NCI-H510A treated with DMSO at 0.1 percent for 48 hours (cell line): ENCODE measurements at regions not wholly inside any gene's neighbourhood (a gene's known extent, or its start where the extent isn't known, plus 50 kb on each side); places are given as distances from the start of the nearest gene placed in this dataset.

Experiments used
- DNase-seq: peaks from one replicate; lab custom pipeline; 2025; lab: John Stamatoyannopoulos, UW

DNA sequence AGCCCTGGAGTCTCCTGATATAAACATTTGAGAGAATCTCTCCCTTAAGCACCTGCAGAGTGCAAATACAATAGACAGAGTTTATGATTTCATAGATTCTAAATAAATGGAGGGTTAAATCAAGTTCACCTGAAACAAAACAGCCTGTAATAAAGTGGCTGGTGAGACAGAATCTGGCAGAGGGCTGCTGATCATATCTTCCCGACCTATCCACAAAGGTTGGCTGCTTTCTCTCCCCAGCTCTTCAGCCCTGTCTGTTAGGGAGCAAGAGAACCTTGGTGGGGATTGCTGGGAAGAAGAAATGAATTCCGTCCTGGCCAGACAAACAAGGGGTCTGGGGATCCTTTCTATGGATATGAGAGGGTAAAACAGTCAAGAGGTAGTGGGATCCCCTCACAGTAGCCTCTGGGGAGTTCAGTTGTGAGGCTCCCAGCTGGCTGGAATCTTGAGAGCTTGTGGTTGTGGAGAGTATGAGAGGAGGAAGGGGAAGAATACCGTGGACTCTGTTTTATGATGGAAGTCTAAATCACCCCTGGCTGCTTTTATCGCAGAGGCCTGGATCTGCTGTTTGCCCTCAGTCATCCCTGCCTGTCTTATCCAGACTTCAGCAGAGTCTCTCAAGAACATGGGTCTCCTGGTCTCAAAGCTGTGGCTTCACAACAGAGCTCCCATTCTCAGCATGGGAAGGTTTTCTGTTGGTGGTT is 451.3 kb downstream of the NTRK3 start:
- no peak for DNase-seq

DNA sequence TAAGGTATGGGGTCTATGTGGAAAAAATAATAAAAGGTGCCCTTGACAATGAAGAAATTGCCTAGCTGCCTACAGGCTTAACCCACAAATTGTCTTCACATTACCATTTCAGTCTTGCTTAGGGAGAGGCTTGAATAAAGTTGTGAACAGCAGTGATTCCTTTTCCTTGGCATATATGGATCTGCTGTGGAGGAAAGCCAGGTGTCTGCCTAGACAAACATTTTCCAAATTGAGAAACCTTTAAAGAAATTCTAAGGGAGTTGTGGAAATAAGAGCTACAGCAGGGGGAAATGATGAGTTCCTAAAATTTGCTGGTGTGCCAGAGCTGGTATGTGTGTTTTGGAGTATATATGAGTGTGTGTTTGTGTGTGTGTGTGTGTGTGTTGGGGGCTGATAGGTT is 452.1 kb downstream of the NTRK3 start:
- DNase-seq = no peak

DNA sequence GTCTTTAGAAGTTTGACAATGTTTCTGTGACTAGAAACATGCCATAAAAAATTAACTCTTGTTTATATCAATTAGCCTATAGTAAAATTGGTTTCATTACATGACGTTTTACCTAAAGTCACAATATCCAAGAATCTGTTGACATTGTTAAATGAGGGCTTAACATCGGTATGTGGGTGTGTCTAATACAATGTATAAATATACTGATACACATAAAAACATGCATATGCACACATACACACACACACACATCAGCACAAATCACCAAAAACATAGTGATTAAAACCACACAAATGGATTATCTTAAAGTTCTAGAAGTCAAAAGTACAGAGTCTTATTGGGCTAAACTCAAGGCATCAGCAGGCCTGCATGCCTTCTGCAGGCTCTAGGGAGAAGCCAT is 456.7 kb downstream of the NTRK3 start:
- no peak for DNase-seq

DNA sequence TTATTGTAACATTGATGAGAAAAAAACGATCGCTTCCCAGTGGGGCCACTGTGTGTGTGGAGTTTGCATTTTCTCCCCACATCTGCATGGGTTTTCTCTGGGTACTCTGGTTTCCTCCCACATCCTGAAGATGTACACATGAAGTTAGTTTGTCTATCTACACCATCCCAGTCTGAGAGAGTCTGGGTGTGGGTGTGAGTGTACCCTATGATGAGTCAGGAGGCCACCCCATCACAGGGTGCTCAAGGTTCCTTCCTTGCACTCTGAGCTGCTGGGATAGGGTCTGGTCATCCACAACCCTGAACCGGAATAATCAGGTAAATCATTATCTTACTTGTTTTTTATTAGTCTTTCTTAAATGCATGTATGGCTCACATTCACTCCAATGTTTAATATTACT is 457.1 kb downstream of the NTRK3 start:
- no peak for DNase-seq

DNA sequence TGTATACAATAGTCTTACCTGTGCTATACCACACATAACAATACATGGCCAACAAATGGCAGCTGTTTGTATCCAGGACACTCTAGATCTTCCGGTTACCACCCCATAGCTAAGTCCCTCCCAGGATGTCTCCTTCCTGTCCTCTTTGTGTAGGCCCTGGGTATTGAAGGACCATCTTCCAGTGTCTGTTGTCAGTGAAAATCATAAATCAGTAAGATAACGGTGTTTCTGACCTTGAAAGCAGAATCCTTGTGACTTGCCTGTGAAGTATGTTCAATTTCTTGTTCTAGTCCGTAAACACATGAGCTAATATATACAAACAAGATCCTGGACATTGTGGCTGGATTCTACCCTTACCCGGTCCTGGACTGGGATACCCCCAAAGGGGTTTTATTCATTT is 462.8 kb downstream of the NTRK3 start:
- DNase-seq = no peak

DNA sequence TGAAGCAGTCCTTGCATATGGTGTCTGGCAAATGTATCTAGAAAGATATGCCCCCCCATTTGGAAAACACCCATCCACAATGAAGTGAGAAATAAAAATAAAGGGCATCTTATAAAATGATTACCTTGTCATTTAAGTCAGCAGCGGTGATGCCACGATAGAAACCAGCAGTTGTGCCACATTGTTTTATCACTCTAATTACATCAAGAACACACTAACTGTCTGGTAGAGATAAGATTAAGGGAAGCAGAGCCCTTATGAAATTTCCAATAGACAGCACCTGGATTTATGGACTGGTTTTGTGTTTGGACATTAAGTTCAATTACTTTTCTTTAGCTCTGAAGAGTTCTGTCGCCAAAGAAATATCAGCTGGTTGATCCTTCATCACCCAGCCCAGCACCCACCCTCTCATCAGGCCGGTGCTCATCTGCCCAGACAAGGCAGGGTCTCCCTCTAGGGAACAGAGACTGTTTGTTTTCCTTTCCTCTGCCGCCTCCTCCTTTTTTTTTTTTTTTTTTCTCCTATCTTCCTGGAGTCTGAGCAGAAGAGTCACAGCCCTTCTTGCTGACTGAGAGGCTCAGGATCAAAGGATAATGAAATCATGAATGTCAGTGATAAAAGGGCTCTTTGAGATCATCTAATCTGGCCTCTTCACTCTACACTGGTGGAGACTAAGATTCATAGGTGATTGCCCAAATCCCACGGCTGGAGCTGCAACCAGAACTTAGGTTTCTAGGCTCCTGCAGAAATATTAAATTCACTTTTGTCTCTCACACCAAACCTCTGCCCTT is 464.1 kb downstream of the NTRK3 start:
- no peak for DNase-seq

DNA sequence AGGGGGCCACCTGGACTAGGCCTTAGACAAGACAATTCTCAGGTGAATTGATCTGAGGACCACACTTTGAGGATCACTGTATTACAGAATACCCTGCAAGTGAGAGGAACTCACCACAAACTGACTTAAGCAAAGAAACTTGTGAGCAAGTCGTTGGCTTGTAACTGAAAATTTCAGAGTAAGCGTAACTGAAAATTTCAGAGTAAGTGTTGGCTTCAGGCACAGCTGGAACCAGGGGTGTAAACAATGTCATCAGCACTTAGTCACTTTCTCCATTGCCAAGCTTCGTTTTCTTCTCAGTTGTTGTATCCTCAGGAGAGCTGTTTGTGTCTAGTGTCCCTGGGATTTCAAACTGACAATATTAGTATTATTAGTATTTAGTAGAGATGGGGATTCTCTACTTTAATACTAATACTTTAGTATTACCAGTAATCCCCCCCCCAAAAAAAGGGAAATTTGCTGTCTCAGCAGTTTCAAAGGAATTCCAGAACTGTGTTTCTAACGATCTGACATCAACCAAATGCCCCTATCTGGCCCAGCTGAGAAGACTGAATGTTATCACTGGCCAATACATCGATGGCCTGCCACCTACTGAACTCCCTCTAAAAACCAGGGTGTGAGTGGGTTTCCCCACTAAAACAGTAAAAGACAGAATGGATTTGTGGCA is 474.4 kb downstream of the NTRK3 start:
- DNase-seq = no peak

DNA sequence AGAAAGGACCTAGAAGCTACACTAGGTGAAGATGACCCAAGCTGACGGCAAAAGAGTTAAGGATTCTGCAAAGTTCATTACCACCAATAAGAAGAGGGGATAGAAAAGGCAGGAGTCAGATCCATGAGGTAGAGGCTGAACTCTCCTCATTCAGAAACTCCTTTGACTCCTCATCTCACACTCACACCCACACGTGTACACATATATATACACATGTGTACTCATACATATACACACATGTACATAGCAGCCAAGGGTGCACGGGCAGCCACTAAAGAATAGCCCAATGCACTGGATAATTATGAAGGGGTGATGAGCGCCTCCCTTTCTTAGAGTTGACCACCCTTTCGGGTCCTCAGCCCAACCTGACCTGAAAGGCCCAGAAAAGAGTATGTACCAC is 476.8 kb downstream of the NTRK3 start:
- no peak for DNase-seq

DNA sequence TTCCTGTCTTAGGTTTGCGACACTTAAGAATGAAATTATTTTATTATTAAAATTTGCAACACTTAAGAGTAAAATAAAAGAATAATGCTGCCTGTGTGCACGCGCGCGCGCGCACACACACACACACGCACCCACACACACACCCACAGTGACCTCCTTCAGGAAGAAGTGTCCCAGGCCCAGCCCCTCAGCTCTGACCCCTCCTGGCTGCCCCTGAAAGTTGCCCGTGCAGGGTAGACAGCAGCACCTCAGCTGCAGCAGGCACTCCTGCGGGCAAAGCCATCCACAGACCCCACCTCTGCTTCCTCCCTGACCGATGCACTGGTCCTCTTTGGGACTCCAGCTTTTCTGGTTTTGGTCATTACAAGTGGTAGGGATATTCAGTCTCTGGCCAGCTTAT is 478.2 kb downstream of the NTRK3 start:
- no peak for DNase-seq

DNA sequence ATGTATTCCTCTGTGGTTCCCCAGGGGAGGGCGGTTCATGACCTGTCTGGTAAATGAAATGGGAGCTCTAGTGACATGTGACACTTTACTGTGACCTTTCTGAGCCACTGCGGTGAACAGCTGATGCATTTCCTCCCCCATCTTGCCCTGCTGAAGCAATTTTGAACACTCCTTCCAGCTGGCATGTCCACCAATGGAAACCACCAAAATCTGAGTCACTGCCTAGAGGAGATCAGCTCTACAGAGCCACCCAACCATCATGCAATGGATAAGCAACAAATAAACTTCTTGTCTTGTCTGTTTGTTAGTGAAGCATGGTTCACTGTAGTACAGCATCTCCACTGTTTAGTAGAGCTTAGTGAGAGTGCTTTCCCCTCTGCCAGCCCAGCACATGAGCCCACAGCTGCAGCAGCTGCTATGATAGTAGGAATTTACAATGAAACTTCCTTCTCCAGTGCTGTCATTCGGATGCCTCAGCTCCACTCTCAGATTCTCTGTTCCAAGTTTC is 479.4 kb downstream of the NTRK3 start:
- DNase-seq = no peak

DNA sequence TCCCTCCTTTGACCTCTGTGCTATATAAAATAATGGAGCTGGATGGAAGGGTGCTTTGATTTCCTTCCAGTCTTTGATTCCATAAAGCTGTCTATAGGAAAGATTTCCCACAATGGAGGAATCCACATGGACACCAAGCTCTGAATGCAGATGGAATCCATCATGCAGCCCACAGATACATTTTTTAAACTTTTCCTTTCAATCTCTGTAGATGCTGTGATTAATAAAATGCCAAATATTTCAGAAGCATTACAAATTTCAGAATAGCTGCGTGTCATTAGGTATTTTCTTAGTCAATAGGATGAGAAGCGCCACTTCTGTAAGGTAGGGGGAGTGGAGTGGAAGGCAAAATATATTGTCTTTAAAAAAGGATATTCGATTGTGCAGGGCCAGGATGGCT is 489.0 kb downstream of the NTRK3 start:
- no peak for DNase-seq

DNA sequence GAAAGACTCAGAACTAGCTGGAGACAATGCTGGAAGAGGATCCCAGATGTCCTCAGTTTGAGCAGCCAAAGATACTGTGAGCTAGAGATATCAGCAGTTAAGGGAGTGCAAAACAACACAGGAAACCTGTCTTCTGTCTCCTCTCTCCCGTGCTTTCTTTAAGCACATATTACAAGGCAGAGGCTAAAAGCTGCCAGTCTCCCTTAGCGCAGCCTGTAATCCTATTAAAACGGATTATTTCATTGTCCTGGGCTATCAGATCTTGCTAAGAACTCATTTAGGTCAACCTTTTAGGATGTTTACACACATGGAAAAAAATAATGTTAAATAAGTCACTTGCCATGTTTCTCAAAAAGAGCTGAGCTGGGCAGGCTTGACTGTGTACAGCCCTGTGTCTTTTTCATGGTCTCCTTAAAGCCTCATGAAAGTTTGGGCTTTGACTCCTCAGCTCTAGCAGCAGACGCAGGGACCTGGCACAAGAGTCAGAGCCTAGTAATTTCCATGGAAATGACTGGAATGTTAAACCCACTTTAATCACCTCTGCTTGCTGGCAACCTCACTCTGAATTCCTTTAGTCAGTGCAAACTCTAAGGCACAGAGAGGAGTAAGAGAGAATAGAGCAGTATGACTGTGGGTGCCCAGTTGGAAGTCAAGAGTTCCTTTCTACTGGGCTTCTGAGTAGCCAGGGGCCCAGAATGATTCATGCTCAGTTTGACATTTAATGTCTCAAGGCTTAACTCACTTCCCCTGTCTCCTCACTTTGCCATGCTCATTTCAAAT is 491.9 kb downstream of the NTRK3 start:
- no peak for DNase-seq

DNA sequence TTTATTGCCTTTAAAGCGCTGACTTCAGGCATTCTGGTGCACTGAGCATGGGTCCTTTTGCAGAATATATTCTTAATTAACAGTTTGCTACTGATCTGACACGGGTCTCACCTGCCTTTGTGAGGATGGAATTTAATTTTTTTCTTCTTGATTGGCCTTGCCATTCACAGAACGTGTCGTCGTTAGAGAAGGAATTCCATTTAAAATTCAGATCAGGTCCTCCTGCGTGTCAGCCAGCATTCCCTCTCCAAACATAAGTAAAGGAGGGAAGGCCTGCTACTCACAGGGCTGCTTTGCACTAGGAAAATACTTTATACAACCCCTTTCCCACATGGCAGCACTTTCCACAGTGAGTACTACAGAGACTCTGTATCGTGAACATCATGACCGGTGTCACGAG is 492.7 kb downstream of the NTRK3 start:
- no peak for DNase-seq

DNA sequence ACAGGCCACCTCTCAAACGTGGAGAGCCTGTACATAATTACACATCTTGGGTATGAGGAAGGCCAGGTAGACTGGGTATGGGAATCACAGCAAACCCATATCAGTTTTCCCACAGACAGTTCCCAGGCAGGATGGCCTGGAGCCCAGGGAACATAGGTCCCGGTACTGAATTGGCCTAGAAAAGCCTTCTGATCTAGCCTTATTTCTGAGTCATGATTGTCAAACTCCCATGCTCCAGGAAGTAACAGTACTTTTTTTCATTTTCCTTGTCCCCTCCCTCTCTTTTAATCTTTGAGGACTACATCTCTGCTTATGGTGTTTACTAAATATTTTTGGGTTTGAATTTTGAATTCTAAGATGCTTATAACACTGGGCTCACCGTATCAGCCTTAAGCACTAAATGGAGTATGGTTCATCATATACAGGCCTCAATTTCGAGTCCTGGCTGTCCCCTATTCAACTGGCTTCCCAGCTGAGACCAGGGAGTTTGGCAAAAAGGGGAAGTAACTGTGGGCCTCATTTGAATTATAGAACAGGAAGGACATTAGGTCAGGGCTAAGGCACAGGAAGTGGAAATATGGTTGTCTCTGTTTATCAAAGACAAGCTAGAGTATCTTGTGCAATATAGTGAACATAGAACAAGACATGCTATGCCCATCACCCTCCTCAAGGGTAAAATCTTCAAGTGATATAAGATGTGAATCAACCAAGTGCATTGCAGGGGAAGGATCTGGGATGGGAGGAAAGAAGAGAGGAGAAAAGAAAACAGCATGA is 494.6 kb downstream of the NTRK3 start:
- no peak for DNase-seq

DNA sequence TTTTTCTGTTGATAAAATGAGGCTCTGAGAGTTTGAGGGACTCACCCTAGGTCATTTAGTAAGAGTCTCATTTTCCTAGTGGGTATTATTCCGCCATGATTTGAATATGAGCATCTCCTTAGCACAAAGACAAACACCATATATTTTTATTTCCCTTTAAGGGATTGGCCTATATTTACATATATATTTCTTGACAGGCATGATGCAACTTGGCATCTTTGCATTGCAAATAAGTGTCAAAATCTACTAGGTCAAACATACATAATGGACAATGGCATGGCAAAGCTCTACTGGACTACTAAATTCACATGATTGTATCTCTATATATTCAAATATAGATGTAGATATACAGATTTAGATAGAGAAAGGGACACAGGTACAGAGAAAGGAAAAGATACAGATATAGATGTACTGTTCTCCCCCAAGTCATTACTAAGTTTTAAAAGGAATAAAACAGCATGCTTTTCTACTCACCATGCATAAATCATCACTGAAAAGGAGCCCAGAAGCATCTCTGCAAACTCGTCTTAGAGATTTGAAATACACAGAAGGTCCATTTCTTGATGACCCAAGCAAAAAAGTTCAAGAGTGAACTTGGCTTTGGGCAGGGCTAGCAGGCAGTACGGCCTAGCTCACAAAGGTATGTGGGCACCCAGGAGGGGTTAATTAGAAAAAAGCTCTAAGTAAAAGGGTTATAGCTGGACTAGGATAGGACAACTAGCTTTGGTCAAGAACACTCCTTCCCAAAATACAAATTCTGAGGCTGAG is 495.8 kb downstream of the NTRK3 start:
- no peak for DNase-seq

DNA sequence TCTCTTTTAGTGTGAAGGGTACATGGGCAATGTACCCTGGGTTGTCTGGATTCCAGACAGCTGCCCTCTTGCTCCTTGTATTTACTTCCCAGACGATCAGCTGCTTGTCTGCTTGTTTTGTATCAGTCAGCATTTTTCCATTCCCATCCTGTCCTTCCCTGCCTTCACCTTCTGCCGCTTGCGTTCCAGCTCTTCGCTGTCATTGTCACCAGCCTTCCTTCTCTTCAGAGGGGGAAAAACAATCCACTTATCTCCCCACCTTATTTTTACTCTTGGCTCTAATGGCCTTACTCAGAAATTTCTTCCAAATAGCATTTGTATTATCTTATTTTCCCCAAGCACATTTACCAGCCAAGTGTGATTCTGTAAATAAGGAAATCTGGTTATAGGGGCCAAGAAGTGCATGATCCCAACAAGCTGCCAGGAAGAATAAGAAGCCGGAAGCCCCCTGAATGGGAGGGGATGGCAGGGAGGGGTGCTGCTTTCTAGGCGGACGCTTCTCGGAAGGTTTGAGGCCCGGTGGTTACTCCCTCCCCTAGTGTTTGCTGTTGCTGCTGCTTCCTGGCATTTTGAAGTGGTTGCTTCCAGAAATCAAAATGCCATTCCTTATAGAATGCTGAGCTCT is 497.6 kb downstream of the NTRK3 start:
- peak; percentile 7 for DNase-seq

DNA sequence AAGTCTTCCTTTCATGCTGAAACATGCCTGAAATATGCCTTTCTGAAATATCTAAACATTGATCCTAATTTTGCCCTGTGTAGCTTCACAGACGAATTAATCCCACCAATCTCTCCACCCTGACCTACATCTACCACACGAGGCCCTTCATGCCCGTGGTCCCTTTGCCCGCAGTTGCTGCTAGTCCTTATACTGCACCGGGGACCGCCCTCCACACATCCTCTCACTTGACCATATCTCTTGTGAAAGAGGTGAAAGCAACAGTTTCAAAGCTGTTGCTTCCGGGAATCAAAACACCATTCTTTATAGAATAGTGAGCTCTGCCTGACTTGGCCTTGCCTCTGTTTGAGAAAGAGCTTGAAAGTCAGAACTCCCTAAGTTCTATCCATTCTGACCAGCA is 499.5 kb downstream of the NTRK3 start:
- no peak for DNase-seq

DNA sequence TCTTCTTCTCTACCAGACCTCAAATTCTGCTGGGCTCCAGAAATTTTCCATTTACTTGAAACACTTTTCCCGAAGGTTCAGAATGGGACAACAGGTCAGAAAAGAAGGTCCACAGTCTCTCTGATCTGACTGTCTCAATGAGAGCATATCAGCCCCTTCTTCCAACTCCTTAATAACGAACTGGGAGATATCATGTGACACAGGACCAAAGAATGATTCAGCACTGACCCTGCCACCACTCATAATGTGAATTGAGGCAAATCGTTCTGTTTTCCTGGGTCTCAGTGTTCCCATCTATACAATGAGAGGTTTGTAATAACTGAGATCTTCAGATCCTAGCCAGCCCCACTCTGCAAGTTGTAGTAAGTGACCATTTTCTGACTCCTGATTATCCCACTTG is 500.5 kb downstream of the NTRK3 start:
- no peak for DNase-seq

DNA sequence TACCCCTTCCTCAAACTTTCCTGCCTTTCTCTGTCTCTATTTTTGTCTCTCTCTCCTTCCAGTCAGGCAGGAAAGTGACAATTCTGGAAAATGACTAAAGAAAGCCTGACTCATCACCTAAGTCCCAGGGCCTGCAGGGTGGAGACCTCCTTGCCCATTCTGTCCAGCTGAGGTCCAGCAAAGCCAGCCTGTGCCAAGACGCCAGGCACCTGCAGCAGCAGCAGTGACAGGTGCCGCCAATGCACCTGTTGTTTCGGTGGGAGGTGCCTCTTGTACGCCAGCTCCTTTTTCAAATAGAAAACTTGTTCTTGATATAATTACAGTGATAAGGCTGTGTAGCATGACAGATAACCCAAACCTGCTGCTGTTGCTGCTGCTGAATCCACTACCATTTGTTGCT is 501.3 kb downstream of the NTRK3 start:
- DNase-seq = peak; percentile 59

DNA sequence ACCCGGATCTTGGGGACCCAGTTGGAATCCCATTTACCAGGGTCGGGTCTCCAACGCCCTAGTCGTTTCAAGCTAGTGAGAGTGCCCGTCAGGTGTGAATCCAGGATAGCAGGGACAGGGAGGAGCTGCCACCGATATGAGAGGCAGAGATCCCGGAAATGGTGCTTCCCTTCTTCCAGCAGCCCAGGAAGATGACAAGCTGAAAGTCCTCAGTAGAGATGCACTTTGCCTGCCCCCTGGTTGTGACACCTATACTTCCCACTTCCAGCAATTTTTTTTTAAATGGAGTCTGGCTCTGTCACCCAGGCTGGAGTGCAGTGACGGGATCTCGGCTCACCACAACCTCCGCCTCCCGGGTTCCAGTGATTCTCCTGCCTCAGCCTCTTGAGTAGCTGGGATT is 503.0 kb downstream of the NTRK3 start:
- DNase-seq = peak; percentile 43
